BLaER1 treated with 17β-estradiol and CSF1 and Interleukin-3, amounts not matched to agents 10 nM and 100 nM (cell line): ENCODE measurements at regions not wholly inside any gene's neighbourhood (a gene's known extent, or its start where the extent isn't known, plus 50 kb on each side); places are given as distances from the start of the nearest gene placed in this dataset.
"Not testable (repeated sequence)": the region's sequence is repeated elsewhere in the genome, so short reads cannot be mapped to it uniquely, and the experiment has no call there.

ENCODE experiments used
- H3K27ac ChIP-seq, 11 experiments: shearing (Covaris generic); formaldehyde crosslinking; 2 replicates each; pipeline ENCODE4 v1.8.1; 2022
- H3K27me3 ChIP-seq, 11 experiments: shearing (Covaris generic); formaldehyde crosslinking; 2 replicates each; pipeline ENCODE4 v1.8.1; 2022
- H3K36me3 ChIP-seq, 11 experiments: shearing (Covaris generic); formaldehyde crosslinking; 2 replicates each; pipeline ENCODE4 v1.8.1; 2022
- H3K4me1 ChIP-seq, 10 experiments: shearing (Covaris generic); formaldehyde crosslinking; 2 replicates each; pipeline ENCODE4 v1.8.1; 2022
- H3K4me2 ChIP-seq, 11 experiments: shearing (Covaris generic); formaldehyde crosslinking; 2 replicates each; pipeline ENCODE4 v1.8.1; 2022
- H3K4me3 ChIP-seq, 10 experiments: shearing (Covaris generic); formaldehyde crosslinking; 2 replicates each; pipeline ENCODE4 v1.8.1; 2022
- H3K9ac ChIP-seq, 11 experiments: shearing (Covaris generic); formaldehyde crosslinking; 2 replicates each; pipeline ENCODE4 v1.8.1; 2022
- H3K9me3 ChIP-seq, 11 experiments: shearing (Covaris generic); formaldehyde crosslinking; replicated peaks in 1 of 11; 2 replicates each; pipeline ENCODE4 v1.8.1; 2022
- H4K20me1 ChIP-seq, 11 experiments: shearing (Covaris generic); formaldehyde crosslinking; 2 replicates each; pipeline ENCODE4 v1.8.1; 2022
- Cebpa-rat ChIP-seq, 11 experiments: shearing (Covaris generic); IDR thresholded peaks; 2 replicates each; pipeline ENCODE4 v1.8.1; 2022

GRCh38 chr12:70008944-70009343 is 183.9 kb downstream of the MYRFL start:
- no peak overlapping the region for H3K4me3 ChIP-seq
- H3K4me2 ChIP-seq = no peak overlapping the region
- H3K36me3 ChIP-seq = no peaks in the 10 kb centered on the region
- no peaks in the 10 kb centered on the region for H3K27me3 ChIP-seq
- H3K9me3 ChIP-seq = peaks cover 31 to 54% (median 44%) of the 10 kb centered on the region in 11 experiments
- H4K20me1 ChIP-seq = no peaks in the 10 kb centered on the region
- TF ChIP-seq Cebpa-rat (IDR thresholded peaks at IDR 0.05) = no peak
- no peak overlapping the region for H3K9ac ChIP-seq
- no peak overlapping the region for H3K27ac ChIP-seq
- no peaks in the 10 kb centered on the region for H3K4me1 ChIP-seq

- H4K20me1 ChIP-seq = no peaks in the 10 kb centered on the region
- H3K4me1 ChIP-seq = no peaks in the 10 kb centered on the region
- no peaks in the 10 kb centered on the region for H3K36me3 ChIP-seq
- H3K9ac ChIP-seq = no peak overlapping the region
- H3K27me3 ChIP-seq = no peaks in the 10 kb centered on the region
- H3K4me3 ChIP-seq = no peak overlapping the region
- H3K9me3 ChIP-seq = peaks cover 31 to 51% (median 40%) of the 10 kb centered on the region in 11 experiments
- H3K4me2 ChIP-seq = no peak overlapping the region
- TF ChIP-seq Cebpa-rat (IDR thresholded peaks at IDR 0.05) = no peak
- no peak overlapping the region for H3K27ac ChIP-seq
Observed at GRCh38 chr12:70011353-70011752, 186.3 kb downstream of the MYRFL start.

DNA sequence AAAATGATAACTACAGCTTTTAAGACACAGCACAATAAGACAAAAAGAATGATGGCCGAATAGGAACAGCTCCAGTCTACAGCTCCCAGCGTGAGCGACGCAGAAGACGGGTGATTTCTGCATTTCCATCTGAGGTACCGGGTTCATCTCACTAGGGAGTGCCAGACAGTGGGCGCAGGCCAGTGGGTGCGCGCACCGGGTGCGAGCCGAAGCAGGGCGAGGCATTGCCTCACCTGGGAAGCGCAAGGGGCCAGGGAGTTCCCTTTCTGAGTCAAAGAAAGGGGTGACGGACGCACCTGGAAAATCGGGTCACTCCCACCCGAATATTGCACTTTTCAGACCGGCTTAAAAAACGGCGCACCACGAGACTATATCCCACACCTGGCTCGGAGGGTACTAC is 188.0 kb downstream of the MYRFL start:
- not testable (repeated sequence) for H3K4me2 ChIP-seq, H3K9ac ChIP-seq, H4K20me1 ChIP-seq, H3K4me1 ChIP-seq, H3K27me3 ChIP-seq, H3K36me3 ChIP-seq, H3K27ac ChIP-seq, H3K4me3 ChIP-seq
- H3K9me3 ChIP-seq = peaks cover 23 to 37% (median 25%) of the 10 kb centered on the region in 11 experiments

GRCh38 chr12:70028515-70028914 is 203.5 kb downstream of the MYRFL start:
- no peaks in the 10 kb centered on the region for H3K4me1 ChIP-seq
- H3K9me3 ChIP-seq = peaks cover 0 to 4% (median 0%) of the 10 kb centered on the region in 11 experiments; a peak in 1 of 22 replicates
- H3K9ac ChIP-seq = no peak overlapping the region
- no peak for TF ChIP-seq Cebpa-rat (IDR thresholded peaks at IDR 0.05)
- H4K20me1 ChIP-seq = no peaks in the 10 kb centered on the region
- H3K36me3 ChIP-seq = no peaks in the 10 kb centered on the region
- H3K4me3 ChIP-seq = no peak overlapping the region
- H3K27ac ChIP-seq = no peak overlapping the region
- no peaks in the 10 kb centered on the region for H3K27me3 ChIP-seq
- H3K4me2 ChIP-seq = no peak overlapping the region

DNA sequence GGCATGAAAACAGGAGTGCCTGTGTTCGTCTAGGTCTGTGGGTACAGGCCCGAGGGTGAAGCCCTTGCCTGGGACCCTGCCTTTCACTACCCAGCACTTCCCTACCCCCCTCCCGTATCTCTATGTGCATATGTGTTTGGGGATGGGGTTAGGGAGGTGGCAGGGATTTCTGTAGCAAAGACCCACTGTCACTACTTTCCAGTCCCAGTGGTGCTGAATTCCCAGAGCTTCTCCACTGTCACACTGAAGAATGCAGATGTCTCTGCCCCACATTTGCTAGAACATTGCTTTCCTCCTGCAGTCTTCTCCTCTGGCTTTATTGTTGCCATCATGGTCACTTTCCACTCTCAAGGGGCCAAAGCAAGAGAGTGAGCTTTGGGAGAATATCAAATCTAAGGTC is 203.9 kb downstream of the MYRFL start:
- Histone ChIP-seq H3K9ac (no peak overlapping the region), H3K4me2 (no peak overlapping the region), H3K27ac (no peak overlapping the region), H3K27me3 (no peaks in the 10 kb centered on the region), H3K36me3 (no peaks in the 10 kb centered on the region), H3K4me1 (no peaks in the 10 kb centered on the region), H3K9me3 (peaks cover 0 to 4% (median 0%) of the 10 kb centered on the region in 11 experiments; a peak in 1 of 22 replicates), H3K4me3 (no peak overlapping the region), H4K20me1 (no peaks in the 10 kb centered on the region)
- TF ChIP-seq Cebpa-rat (IDR thresholded peaks at IDR 0.05) = no peak

DNA sequence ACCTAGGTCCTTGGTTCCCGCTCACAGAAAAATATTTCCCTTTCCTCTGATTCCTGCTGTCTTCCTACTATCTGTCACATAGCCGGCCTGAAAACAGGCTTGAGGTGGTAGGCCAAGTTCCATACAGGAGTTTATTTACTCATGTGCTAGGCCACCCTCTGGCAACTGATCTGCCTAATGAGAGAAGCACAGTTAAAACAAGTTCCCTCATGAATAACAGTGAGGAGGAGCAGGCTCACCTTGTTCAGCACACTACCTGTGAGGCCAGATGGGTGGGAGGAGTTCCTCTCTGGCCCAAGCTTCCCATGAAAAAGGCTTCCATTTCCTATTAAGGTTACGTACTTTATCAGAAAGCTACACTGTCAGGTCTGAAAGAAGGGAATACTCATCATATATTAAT is 206.0 kb downstream of the MYRFL start:
- Histone ChIP-seq H3K4me1 (no peaks in the 10 kb centered on the region), H3K27me3 (no peaks in the 10 kb centered on the region), H4K20me1 (no peaks in the 10 kb centered on the region), H3K36me3 (no peaks in the 10 kb centered on the region), H3K4me2 (no peak overlapping the region), H3K4me3 (no peak overlapping the region), H3K27ac (no peak overlapping the region), H3K9ac (no peak overlapping the region), H3K9me3 (peaks cover 0 to 4% (median 0%) of the 10 kb centered on the region in 11 experiments; a peak in 1 of 22 replicates)
- TF ChIP-seq Cebpa-rat (IDR thresholded peaks at IDR 0.05) = no peak

GRCh38 chr12:70032076-70032475 is 207.0 kb downstream of the MYRFL start:
- no peaks in the 10 kb centered on the region for H4K20me1 ChIP-seq
- H3K9ac ChIP-seq = no peak overlapping the region
- no peak for TF ChIP-seq Cebpa-rat (IDR thresholded peaks at IDR 0.05)
- H3K4me3 ChIP-seq = no peak overlapping the region
- H3K27ac ChIP-seq = no peak overlapping the region
- H3K9me3 ChIP-seq = peaks cover 0 to 4% (median 0%) of the 10 kb centered on the region in 11 experiments; a peak in 1 of 22 replicates
- H3K27me3 ChIP-seq = no peaks in the 10 kb centered on the region
- no peaks in the 10 kb centered on the region for H3K4me1 ChIP-seq
- H3K36me3 ChIP-seq = no peaks in the 10 kb centered on the region
- H3K4me2 ChIP-seq = no peak overlapping the region

DNA sequence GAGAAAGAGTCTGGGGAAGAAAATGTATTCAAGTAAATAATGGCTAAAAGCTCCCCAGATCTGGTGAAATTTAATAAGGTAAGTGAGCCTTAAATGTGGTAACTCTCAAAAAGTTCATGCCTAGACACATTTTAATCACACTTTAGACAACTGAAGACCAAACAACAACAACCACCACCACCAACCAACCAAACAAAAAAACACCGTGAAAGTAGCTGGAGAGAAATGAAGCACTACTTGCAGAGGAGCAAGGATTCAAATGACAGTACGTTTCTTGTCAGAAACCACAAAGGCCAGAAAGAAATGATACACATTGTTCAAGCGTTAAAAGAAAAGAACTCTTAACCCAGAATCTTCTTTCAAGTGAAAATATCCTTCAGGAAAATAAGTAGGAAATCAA is 208.3 kb downstream of the MYRFL start:
- H4K20me1 ChIP-seq = no peaks in the 10 kb centered on the region
- no peaks in the 10 kb centered on the region for H3K36me3 ChIP-seq
- H3K4me1 ChIP-seq = no peaks in the 10 kb centered on the region
- no peak for TF ChIP-seq Cebpa-rat (IDR thresholded peaks at IDR 0.05)
- no peak overlapping the region for H3K9ac ChIP-seq
- H3K27ac ChIP-seq = no peak overlapping the region
- H3K4me2 ChIP-seq = no peak overlapping the region
- H3K27me3 ChIP-seq = no peaks in the 10 kb centered on the region
- no peak overlapping the region for H3K4me3 ChIP-seq
- H3K9me3 ChIP-seq = peaks cover 0 to 2% (median 0%) of the 10 kb centered on the region in 11 experiments; a peak in 1 of 22 replicates

DNA sequence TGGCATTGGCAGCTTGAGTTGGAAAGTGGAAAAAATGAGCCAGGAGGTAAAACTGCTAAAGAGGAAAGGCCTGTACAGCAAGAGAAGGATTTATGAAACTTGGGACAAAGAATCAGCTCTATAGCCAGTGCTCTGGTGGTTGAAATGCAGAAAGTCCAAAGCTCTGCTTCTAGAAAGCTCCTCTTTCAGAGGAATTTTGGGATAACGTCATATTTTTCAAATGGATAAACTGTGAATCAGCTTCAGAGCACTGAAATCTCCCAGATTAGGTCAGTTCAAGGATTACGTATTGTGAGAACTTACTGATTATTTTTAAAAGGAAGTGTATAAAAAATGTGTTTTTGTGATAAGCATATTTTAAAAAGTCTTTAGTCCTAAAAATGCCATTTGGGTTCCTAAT is 203.1 kb upstream of the CNOT2 start:
- no peak for TF ChIP-seq Cebpa-rat (IDR thresholded peaks at IDR 0.05)
- Histone ChIP-seq H3K4me3 (no peak overlapping the region), H3K4me2 (no peak overlapping the region), H3K27me3 (no peaks in the 10 kb centered on the region), H3K27ac (no peak overlapping the region), H3K4me1 (no peaks in the 10 kb centered on the region), H4K20me1 (no peaks in the 10 kb centered on the region), H3K9me3 (no peaks in the 10 kb centered on the region), H3K36me3 (no peaks in the 10 kb centered on the region), H3K9ac (no peak overlapping the region)

DNA sequence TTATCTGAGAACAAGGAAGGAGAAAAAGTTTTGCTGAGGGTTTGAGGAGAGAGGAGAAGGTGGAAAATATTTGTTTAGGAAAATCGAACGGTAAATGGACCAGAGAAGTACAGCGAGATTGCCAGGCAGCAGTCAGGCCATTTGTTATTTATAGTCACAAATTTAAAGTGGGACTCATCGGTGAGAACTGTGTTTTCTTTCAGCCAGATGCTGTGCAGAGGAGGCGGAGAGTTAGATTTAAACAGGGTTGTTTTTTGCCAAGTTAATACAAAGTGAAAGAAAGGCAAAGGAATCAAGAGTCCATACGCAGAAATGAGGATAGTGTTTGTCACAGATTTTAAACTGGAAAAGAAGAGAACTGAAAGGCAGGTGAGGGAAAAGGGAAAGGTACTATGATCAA is 200.6 kb upstream of the CNOT2 start:
- no peaks in the 10 kb centered on the region for H3K27me3 ChIP-seq
- H3K9ac ChIP-seq = no peak overlapping the region
- H3K4me2 ChIP-seq = no peak overlapping the region
- H3K36me3 ChIP-seq = no peaks in the 10 kb centered on the region
- H4K20me1 ChIP-seq = no peaks in the 10 kb centered on the region
- no peak overlapping the region for H3K27ac ChIP-seq
- TF ChIP-seq Cebpa-rat (IDR thresholded peaks at IDR 0.05) = no peak
- no peaks in the 10 kb centered on the region for H3K4me1 ChIP-seq
- no peaks in the 10 kb centered on the region for H3K9me3 ChIP-seq
- H3K4me3 ChIP-seq = no peak overlapping the region
